ENCODE measurements at regions not wholly inside any gene's neighbourhood (a gene's known extent, or its start where the extent isn't known, plus 50 kb on each side); places are given as distances from the start of the nearest gene placed in this dataset.

DNA sequence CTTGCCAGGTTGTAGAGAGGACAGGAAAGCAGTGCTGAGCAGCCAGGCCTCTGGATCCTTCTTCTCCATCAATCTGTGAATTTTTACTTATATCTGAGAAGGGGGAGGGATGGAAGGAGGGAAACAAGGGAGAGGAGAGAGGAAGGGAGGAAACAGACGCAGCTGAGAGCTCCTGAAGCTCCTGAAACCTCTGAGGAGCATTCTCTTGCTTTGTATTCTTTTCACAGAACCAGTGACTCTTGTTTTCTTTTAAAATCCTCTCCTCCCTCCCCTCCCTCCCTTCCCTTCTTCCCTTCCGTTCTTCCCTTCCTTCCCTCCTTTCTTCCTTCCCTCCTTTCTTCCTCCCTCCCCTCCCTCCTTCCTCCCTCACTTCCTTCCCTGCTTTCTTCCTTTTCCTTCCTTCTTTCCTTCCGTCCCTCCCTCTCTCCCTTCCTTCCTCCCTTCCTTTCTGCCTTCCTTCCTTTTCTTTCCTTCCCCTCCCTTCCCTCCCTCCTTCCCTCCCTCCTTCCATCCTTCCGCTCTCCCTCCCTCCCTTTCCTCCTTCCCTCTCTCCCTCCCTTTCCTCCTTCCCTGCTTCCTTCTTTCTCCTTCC lies 60.0 kb upstream of the RBFOX1 start:
- no peak for TF ChIP-seq POLR2A (IDR thresholded peaks at IDR 0.05)
- TF ChIP-seq, protein P1, sequence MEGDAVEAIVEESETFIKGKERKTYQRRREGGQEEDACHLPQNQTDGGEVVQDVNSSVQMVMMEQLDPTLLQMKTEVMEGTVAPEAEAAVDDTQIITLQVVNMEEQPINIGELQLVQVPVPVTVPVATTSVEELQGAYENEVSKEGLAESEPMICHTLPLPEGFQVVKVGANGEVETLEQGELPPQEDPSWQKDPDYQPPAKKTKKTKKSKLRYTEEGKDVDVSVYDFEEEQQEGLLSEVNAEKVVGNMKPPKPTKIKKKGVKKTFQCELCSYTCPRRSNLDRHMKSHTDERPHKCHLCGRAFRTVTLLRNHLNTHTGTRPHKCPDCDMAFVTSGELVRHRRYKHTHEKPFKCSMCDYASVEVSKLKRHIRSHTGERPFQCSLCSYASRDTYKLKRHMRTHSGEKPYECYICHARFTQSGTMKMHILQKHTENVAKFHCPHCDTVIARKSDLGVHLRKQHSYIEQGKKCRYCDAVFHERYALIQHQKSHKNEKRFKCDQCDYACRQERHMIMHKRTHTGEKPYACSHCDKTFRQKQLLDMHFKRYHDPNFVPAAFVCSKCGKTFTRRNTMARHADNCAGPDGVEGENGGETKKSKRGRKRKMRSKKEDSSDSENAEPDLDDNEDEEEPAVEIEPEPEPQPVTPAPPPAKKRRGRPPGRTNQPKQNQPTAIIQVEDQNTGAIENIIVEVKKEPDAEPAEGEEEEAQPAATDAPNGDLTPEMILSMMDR (IDR thresholded peaks at IDR 0.05): no peak

Data from uterus (tissue), 2 donors.